D721Med (cell line): ENCODE measurements at regions not wholly inside any gene's neighbourhood (a gene's known extent, or its start where the extent isn't known, plus 50 kb on each side); places are given as distances from the start of the nearest gene placed in this dataset.

Experiments used
- DNase-seq: peaks from one replicate; pipeline ENCODE4 v3.0.0; 2011; ENCODE audit warnings: low spot score; ENCODE audit not compliant: insufficient read length
- FAIRE-seq: peaks from 2 replicates; lab custom pipeline; 2011; peaks lifted over from hg19 to GRCh38; lab: Jason Lieb, UNC
- CTCF ChIP-seq: IDR thresholded peaks from 2 replicates; pipeline ENCODE4 v1.5.1; 2012; ENCODE audit warnings: mild to moderate bottlenecking, control low read depth; ENCODE audit not compliant: insufficient read depth; ENCODE audit errors: missing control alignments

- no peak for TF ChIP-seq CTCF
- FAIRE-seq: no peak
- no peak for DNase-seq
Measured at GRCh38 chr5:68099327-68099726, 116.2 kb upstream of the PIK3R1 start.

GRCh38 chr5:68093455-68094159, 121.9 kb upstream of the PIK3R1 start:
- DNase-seq (no peak), FAIRE-seq (no peak)
- TF ChIP-seq CTCF: no peak

GRCh38 chr5:68088302-68088701, 127.3 kb upstream of the PIK3R1 start:
- TF ChIP-seq CTCF: no peak
- FAIRE-seq (no peak), DNase-seq (no peak)

GRCh38 chr5:68087866-68088265, 127.7 kb upstream of the PIK3R1 start:
- TF ChIP-seq CTCF: no peak
- no peak for FAIRE-seq
- DNase-seq: no peak

GRCh38 chr5:68086857-68087256, 128.7 kb upstream of the PIK3R1 start:
- FAIRE-seq (no peak), DNase-seq (no peak)
- TF ChIP-seq CTCF: no peak

- no peak for DNase-seq
- no peak for TF ChIP-seq CTCF
- FAIRE-seq: no peak
Measured at GRCh38 chr5:68086439-68086838, 129.1 kb upstream of the PIK3R1 start.

- TF ChIP-seq CTCF: no peak
- no peak for DNase-seq
- FAIRE-seq: no peak
Measured at GRCh38 chr5:68084396-68084795, 131.2 kb upstream of the PIK3R1 start.
